ENCODE measurements at regions not wholly inside any gene's neighbourhood (a gene's known extent, or its start where the extent isn't known, plus 50 kb on each side); places are given as distances from the start of the nearest gene placed in this dataset.

DNA sequence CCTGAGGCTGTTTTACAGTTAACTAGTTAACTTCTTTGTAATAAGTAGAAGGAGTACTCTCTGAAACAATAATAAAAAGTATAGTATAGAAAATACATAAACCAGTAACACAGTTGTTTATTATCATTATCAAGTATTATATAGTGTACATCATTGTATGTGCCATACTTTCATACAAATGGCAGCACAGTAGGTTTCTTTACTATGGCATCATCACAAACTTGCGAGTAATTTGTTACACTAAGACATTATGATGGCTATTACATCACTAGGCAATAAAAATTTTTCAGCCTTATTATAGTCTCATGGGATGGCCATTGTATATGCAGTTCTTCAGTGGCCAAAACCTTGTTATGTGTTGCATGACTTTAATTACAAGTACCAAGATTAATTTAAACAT lies 1376.5 kb upstream of the ADGRL2 start:
- Histone ChIP-seq H3K4me3 (ENCODE audit: low read length) (no peak overlapping the region), H3K9me3 (ENCODE audit: control insufficient read depth in 1 of 2, insufficient read depth in 1 of 2, low read length in 2 of 2) (peaks cover 0 to 3% of the 10 kb centered on the region in 2 experiments), H3K27me3 (ENCODE audit: control insufficient read depth in 1 of 2, insufficient read depth in 2 of 2, low read length in 2 of 2) (no peaks in the 10 kb centered on the region), H3K27ac (ENCODE audit: low read depth in 1 of 2, low read length in 2 of 2) (no peak overlapping the region), H3K36me3 (ENCODE audit: insufficient read depth, low read length) (no peaks in the 10 kb centered on the region), H3K4me1 (ENCODE audit: insufficient read depth, low read length) (no peaks in the 10 kb centered on the region)
- no peaks in the 10 kb centered on the region for H3K36me3 Mint-ChIP-seq (ENCODE audit: low read depth)
- intact Hi-C loops (cut with DNase I, micrococcal nuclease) = no loop called here
- ATAC-seq (ENCODE audit: poor library complexity) (no peak), DNase-seq (no peak)
- peaks cover 5% of the 10 kb centered on the region for H3K9me3 Mint-ChIP-seq
- no peak overlapping the region for H3K4me3 Mint-ChIP-seq
- POLR2A ChIA-PET = no interaction called here
- CTCF ChIA-PET = no interaction called here
- no peak for TF ChIP-seq CTCF (IDR thresholded peaks at IDR 0.05)
- H3K4me1 Mint-ChIP-seq (ENCODE audit: low read depth) = no peaks in the 10 kb centered on the region
- no peaks in the 10 kb centered on the region for H3K27me3 Mint-ChIP-seq
- no peak overlapping the region for H3K27ac Mint-ChIP-seq

GRCh38 chr1:80418134-80418533 lies 1382.6 kb upstream of the ADGRL2 start:
- intact Hi-C loops (cut with DNase I, micrococcal nuclease) = no loop called here
- ChIA-PET POLR2A (no interaction called here), CTCF (no interaction called here)

GRCh38 chr1:80417671-80418070 lies 1383.1 kb upstream of the ADGRL2 start:
- Histone ChIP-seq H3K36me3 (ENCODE audit: insufficient read depth, low read length) (no peaks in the 10 kb centered on the region), H3K27me3 (ENCODE audit: control insufficient read depth in 1 of 2, insufficient read depth in 2 of 2, low read length in 2 of 2) (no peaks in the 10 kb centered on the region), H3K4me3 (ENCODE audit: low read length) (no peak overlapping the region), H3K4me1 (ENCODE audit: insufficient read depth, low read length) (no peaks in the 10 kb centered on the region), H3K27ac (ENCODE audit: low read depth in 1 of 2, low read length in 2 of 2) (no peak overlapping the region), H3K9me3 (ENCODE audit: control insufficient read depth in 1 of 2, insufficient read depth in 1 of 2, low read length in 2 of 2) (peaks cover 0 to 3% of the 10 kb centered on the region in 2 experiments)
- H3K27ac Mint-ChIP-seq = no peak overlapping the region
- DNase-seq (no peak), ATAC-seq (ENCODE audit: poor library complexity) (no peak)
- H3K9me3 Mint-ChIP-seq = peaks cover 2% of the 10 kb centered on the region
- intact Hi-C loops (cut with DNase I, micrococcal nuclease) = no loop called here
- CTCF ChIA-PET = no interaction called here
- no peak for TF ChIP-seq CTCF (IDR thresholded peaks at IDR 0.05)
- H3K36me3 Mint-ChIP-seq (ENCODE audit: low read depth) = no peaks in the 10 kb centered on the region
- POLR2A ChIA-PET = no interaction called here
- no peaks in the 10 kb centered on the region for H3K4me1 Mint-ChIP-seq (ENCODE audit: low read depth)
- H3K4me3 Mint-ChIP-seq = no peak overlapping the region
- no peaks in the 10 kb centered on the region for H3K27me3 Mint-ChIP-seq

More at GRCh38 chr1:80418134-80418533, 1382.6 kb upstream of the ADGRL2 start:
- Histone ChIP-seq H3K9me3 (ENCODE audit: control insufficient read depth in 1 of 2, insufficient read depth in 1 of 2, low read length in 2 of 2) (peaks cover 0 to 5% of the 10 kb centered on the region in 2 experiments), H3K27ac (ENCODE audit: low read depth in 1 of 2, low read length in 2 of 2) (no peak overlapping the region), H3K27me3 (ENCODE audit: control insufficient read depth in 1 of 2, insufficient read depth in 2 of 2, low read length in 2 of 2) (no peaks in the 10 kb centered on the region), H3K4me1 (ENCODE audit: insufficient read depth, low read length) (no peaks in the 10 kb centered on the region), H3K36me3 (ENCODE audit: insufficient read depth, low read length) (no peaks in the 10 kb centered on the region), H3K4me3 (ENCODE audit: low read length) (no peak overlapping the region)
- no peaks in the 10 kb centered on the region for H3K36me3 Mint-ChIP-seq (ENCODE audit: low read depth)
- DNase-seq (no peak), ATAC-seq (ENCODE audit: poor library complexity) (no peak)
- H3K9me3 Mint-ChIP-seq = peaks cover 2% of the 10 kb centered on the region
- H3K27me3 Mint-ChIP-seq = no peaks in the 10 kb centered on the region
- H3K27ac Mint-ChIP-seq = no peak overlapping the region
- H3K4me3 Mint-ChIP-seq = no peak overlapping the region
- H3K4me1 Mint-ChIP-seq (ENCODE audit: low read depth) = no peaks in the 10 kb centered on the region
- TF ChIP-seq CTCF (IDR thresholded peaks at IDR 0.05) = no peak
